GM19372 (cell line): ENCODE measurements at regions not wholly inside any gene's neighbourhood (a gene's known extent, or its start where the extent isn't known, plus 50 kb on each side); places are given as distances from the start of the nearest gene placed in this dataset.
"Not testable (repeated sequence)": the region's sequence is repeated elsewhere in the genome, so short reads cannot be mapped to it uniquely, and the experiment has no call there.

Source experiments
- ATAC-seq: cut with Tn5 transposase; IDR thresholded peaks from one replicate; pipeline ENCODE4 v1.9.1; 2021; ENCODE audit warnings: mild to moderate bottlenecking, low read depth, moderate library complexity; ENCODE audit not compliant: unreplicated experiment

DNA sequence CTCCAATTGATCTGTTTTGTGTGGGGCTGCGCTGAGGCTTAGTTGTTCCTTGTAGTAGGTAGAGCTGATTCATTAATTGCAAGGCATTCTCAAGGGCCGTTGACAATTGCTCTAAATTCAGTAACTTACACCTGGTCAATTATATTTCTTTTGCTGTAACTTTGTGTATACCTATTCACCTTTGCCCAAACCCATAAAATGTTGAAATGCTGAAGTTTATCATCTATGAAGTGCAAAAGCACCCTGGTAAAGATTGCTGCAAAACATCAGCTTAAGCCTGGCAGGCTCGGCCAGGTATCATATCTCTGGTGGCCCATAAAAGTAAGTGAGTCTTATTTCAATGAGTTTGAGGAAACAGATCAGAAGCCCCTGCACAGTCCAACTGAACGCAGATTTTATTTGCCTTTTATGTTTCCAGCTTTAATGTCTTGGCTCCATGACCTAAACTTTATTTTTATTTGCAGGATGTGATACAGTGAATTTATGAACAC is 203.6 kb upstream of the SLCO3A1 start:
- ATAC-seq = no peak

DNA sequence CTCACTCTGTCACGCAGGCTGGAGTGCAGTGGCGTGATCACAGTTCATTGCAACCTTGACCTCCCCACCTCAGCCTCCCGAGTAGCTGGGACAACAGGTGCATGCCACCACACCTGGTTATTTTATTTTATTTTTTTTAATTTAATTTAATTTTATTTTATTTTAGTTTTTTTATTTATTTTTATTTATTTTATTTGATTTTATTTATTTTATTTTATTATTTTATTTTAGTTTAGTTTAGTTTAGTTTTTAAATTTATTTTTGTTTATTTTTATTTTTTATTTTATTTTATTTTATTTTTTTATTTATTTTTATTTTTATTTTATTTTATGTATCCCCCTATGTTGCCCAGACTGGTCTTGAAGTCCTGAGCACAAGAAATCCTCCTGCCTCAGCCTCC is 202.3 kb upstream of the SLCO3A1 start:
- no peak for ATAC-seq

- ATAC-seq = no peak
Measured at GRCh38 chr15:91652610-91653207, 200.8 kb upstream of the SLCO3A1 start.

GRCh38 chr15:91655563-91656290 is 197.8 kb upstream of the SLCO3A1 start:
- not testable (repeated sequence) for ATAC-seq

DNA sequence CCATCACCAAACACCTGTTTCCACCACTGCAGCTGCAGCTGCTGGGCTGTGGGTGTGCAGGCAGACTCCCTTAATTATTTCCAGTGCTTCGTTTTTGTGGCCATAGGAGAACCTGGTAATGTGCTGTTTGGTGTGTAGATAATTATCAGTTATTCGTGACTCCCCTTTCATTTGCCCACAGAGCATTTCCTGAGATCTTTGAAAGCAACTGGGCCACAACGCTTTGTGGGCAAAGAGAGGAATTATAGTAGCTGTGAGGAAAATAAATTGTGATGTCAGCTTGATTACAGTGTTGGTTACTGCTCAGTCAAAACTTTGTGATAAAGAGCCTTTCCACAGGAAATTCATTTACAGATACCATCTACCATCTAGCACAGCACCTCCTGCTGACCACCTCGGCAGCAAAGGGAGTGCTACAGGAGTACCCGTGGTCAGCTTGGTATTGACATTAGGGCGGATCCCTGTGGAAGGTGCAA is 193.3 kb upstream of the SLCO3A1 start:
- no peak for ATAC-seq

DNA sequence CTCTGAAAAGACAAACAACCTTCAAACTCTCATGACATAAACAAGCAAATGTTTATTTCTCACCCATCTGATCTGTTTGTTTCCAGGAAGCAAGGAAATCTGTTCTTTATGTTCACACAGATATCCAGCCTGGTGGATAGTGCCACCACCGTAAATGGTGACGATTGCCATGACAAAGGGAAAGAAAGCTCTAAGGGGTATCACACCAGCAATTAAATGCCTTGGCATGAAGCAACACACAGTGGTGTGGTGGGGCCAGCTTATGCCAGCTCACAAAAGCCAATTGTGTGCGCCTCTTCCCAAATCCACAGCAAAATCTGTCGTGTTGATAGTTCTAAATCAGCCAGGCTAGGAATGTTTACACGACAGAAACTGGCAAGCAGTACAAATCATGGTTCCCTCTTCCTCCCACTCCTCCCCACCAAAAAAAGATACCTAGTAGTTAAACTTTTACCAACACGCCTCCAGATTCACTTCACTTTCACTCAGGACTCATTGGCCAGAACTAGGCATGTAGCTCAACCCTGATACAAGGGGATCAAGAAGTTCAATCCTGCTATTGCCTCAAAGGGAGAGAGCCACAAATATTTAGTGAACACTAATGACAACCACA is 189.2 kb upstream of the SLCO3A1 start:
- ATAC-seq = no peak

DNA sequence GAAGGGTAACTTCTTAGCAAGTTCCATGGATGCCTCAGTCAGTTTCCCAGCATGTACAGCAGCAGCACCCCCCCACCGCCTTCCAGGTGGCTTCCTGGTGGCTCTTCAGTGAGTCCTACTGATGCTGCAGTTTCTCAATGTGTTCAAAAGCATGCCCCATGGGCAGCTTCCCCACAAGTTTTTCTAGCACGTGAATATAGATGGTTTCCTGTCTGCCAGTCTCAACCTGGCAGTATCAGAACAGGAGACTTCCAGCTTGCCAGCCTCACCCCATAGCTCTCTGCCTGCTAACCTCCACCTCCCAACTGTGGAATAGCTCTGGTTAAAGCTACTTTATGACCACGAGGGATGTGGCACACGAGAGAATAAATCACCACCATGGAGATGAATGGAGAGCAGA is 188.3 kb upstream of the SLCO3A1 start:
- no peak for ATAC-seq

DNA sequence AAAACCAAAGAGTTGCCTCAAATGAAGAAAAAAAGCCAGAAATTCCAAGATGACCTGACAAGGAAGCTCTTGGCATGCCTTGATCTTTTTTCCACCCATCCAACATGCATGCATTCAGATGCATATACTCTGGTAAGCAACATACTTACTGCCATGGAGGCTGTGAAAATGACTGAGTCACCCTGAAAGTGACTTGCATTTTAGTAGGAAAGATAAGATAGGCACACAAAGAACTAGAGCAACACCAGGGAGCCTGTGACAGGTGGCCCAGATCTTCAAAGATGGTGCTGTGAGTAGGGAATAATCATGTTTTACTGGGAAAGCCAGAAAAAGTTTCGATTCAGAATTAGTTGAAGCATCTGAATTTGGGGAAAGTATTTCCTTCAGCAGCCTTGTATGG is 185.1 kb upstream of the SLCO3A1 start:
- ATAC-seq = no peak

DNA sequence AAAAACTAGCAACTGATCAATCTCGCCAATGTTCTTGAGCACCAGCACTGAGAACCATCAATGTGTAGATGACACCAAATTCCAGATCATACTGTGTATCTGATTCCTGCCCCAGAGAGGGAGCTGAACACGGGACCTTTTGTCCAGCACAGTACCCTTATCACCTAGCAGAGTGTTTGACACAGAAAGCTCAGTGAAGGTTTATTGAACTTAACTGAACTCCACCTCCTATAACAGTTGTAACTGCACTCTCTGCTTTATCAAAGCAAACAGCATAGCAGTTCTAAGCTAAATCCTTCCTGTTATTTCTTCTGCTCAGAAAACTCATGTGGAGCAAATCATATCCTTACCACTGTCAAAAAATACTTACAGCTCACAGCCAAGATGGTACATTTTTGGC is 183.4 kb upstream of the SLCO3A1 start:
- no peak for ATAC-seq

- ATAC-seq = no peak
Measured at GRCh38 chr15:91678003-91678402, 175.5 kb upstream of the SLCO3A1 start.

GRCh38 chr15:91679447-91679846 is 174.1 kb upstream of the SLCO3A1 start:
- no peak for ATAC-seq

- ATAC-seq = no peak
Measured at GRCh38 chr15:91685436-91685835, 168.1 kb upstream of the SLCO3A1 start.

- no peak for ATAC-seq
Measured at GRCh38 chr15:91688811-91689210, 164.7 kb upstream of the SLCO3A1 start.

DNA sequence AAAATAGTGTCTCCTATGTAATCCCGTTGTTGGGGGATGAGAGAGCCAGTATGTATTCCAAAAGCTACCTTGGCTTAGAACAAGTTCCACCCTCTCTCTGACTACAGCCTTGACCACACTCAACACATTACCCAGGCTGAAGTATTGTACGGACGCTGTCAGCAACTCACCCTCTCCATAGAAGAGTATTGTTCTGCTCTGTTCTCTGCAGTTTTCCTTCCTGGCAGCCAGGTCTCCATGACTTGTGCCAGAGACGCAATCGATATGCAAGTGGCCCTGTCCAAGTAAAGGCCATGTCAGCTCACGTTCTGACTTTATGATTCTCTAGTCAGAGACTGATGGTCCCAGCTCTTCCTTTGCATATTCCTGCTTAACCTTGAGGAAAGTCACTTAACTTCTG is 164.1 kb upstream of the SLCO3A1 start:
- ATAC-seq = no peak

DNA sequence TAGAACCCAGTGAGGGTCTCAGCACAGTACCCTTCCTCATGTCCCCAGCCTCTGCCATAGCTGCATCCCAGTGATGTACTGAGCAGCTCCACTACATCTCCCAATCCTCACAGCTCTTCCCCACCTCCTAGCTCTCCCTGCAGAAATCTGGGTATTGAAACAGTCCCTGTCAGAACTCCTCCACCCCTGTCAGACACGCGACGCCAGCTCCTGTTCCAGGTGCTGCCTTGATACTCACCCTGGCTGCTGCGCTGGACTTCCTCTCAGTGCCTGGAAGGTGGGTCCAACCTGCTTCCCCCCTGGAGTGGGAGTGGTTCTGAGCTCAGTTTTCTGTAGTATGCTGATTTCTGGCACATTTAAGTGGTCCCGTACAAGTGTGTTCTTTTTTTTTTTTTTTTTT is 160.9 kb upstream of the SLCO3A1 start:
- ATAC-seq = no peak

- no peak for ATAC-seq
Measured at GRCh38 chr15:91694131-91694830, 159.2 kb upstream of the SLCO3A1 start.

GRCh38 chr15:91694831-91695210 is 158.7 kb upstream of the SLCO3A1 start:
- no peak for ATAC-seq

DNA sequence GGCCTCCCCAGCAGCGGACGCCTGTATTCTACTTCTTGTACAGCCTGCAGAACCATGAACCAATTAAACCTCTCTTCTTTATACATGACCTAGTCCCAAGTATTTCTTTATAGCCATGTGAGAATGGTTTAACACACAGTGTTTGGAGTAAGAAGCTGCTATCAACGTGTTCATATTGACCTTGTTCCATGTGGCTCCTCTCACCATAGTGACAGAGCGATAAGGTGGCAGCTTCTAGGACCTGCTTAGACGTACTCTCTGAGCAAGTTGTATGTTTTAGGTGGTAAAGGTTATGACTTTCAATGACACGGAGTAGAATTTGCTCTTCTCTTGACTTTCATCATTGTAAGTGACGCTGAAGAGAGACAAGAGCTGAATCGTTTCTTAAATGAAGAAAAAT is 157.7 kb upstream of the SLCO3A1 start:
- no peak for ATAC-seq

- ATAC-seq = no peak
Measured at GRCh38 chr15:91696981-91697380, 156.5 kb upstream of the SLCO3A1 start.

DNA sequence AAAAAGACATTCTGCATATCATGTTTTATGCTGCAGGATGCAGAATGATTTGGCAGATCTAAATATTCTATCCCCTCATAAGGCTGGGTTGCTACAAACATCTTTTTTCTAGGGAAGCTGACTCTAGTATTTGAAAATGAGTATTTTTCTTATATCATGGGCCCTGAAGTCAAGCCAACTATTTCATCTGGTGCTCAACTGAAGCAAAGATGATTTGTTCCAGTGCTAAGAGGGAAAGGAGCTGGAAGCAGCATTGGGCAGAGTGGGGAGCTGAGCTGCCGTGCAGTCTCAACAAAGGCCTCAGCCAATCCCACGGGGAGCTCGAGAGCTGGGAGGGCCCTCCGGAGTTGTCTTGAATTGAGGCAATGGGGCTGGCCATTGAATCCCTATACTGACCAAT is 155.3 kb upstream of the SLCO3A1 start:
- ATAC-seq = no peak

- ATAC-seq = no peak
Measured at GRCh38 chr15:91699741-91700140, 153.8 kb upstream of the SLCO3A1 start.
